Panc1 (cell line): ENCODE measurements at regions not wholly inside any gene's neighbourhood (a gene's known extent, or its start where the extent isn't known, plus 50 kb on each side); places are given as distances from the start of the nearest gene placed in this dataset.

Experiments used
- ATAC-seq: fragments of 200-7000 bp; cut with Tn5 transposase; 2 replicates; pipeline ENCODE4 v1.9.1; 2020; ENCODE audit warnings: mild to moderate bottlenecking, moderate library complexity
- BruUV-seq: library from RNA; stranded (reverse); fragments of 400-500 nt; replicated peaks from 2 replicates; lab custom pipeline; 2021; lab: Mats Ljungman, UMichigan
- CTCF ChIA-PET: fragments of 300-600 bp; sonication (Branson Sonifier 250); formaldehyde crosslinking; loops from one replicate; lab custom pipeline; 2022; ENCODE audit warnings: antibody characterized with exemption; lab: Charles Lee
- POLR2A ChIA-PET: fragments of 300-600 bp; sonication (Branson Sonifier 250); formaldehyde crosslinking; loops from one replicate; lab custom pipeline; 2022; ENCODE audit warnings: antibody characterized with exemption; lab: Charles Lee
- DNase-seq: peaks from one replicate; pipeline ENCODE4 v3.0.0-alpha.2; 2010; ENCODE audit warnings: low read depth, low spot score
- H3K27ac ChIP-seq: 2 replicates; pipeline ENCODE4 v1.5.1; 2011; ENCODE audit warnings: mild to moderate bottlenecking, low read length, inconsistent platforms
- H3K27me3 ChIP-seq: fragments of 200-500 bp; sonication (Bioruptor generic); 2 replicates; pipeline ENCODE4 v1.6.0; 2014; ENCODE audit warnings: low read length, inconsistent platforms; ENCODE audit not compliant: control insufficient read depth, insufficient read depth
- H3K36me3 ChIP-seq: fragments of 200-500 bp; sonication (Bioruptor generic); 2 replicates; pipeline ENCODE4 v1.5.1; 2014; ENCODE audit warnings: inconsistent platforms, mild to moderate bottlenecking, low read length, moderate library complexity; ENCODE audit not compliant: control insufficient read depth, insufficient read depth
- H3K4me1 ChIP-seq: 2 replicates; pipeline ENCODE4 v1.5.1; 2011; ENCODE audit warnings: inconsistent platforms, mild to moderate bottlenecking, low read length, moderate library complexity; ENCODE audit not compliant: control insufficient read depth, insufficient read depth
- H3K4me3 ChIP-seq, 2 experiments: 2 replicates each; pipeline ENCODE4 v1.5.1; 2011 to 2012; ENCODE audit warnings: low read depth in 2 of 2, low read length in 2 of 2, mild to moderate bottlenecking in 2 of 2, inconsistent platforms in 1 of 2, moderate library complexity in 1 of 2
- H3K9me3 ChIP-seq: fragments of 200-500 bp; sonication (Bioruptor generic); 2 replicates; pipeline ENCODE4 v1.5.1; 2014; ENCODE audit warnings: low read depth, mild to moderate bottlenecking, inconsistent platforms, low read length, moderate library complexity; ENCODE audit not compliant: control insufficient read depth, insufficient read depth
- POLR2AphosphoS5 ChIP-seq: IDR thresholded peaks from 2 replicates; pipeline ENCODE4 v1.6.1; 2012; ENCODE audit warnings: mild to moderate bottlenecking, low read depth, low read length, moderate library complexity
- SIN3A ChIP-seq: IDR thresholded peaks from 2 replicates; pipeline ENCODE4 v1.6.1; 2012; ENCODE audit warnings: low read depth, mild to moderate bottlenecking, low read length, moderate library complexity, borderline replicate concordance; ENCODE audit not compliant: insufficient read depth
- TCF7L2 ChIP-seq: IDR thresholded peaks from 2 replicates; pipeline ENCODE4 v1.6.1; 2011; ENCODE audit warnings: mild to moderate bottlenecking, low read depth, low read length, inconsistent platforms
- in situ Hi-C: cut with HindIII; loops from 2 replicates; pipeline ENCODE4 v1.10.0; 2016; ENCODE audit warnings: low sequenced_read_pairs, low pct_unique_long_range_greater_than_20kb
- intact Hi-C: fragments of 100-400 bp; cut with micrococcal nuclease; formaldehyde crosslinking; loops from one replicate; pipeline ENCODE4 v1.10.0; 2022; ENCODE audit not compliant: unreplicated experiment
- TF ChIP-seq, protein P1 (sequence below), 2 experiments: IDR thresholded peaks; 2 replicates each; pipeline ENCODE4 v1.6.1; 2011 to 2012; ENCODE audit warnings: low read depth in 2 of 2, control low read depth in 1 of 2, low read length in 1 of 2, mild to moderate bottlenecking in 1 of 2, moderate library complexity in 1 of 2; ENCODE audit not compliant: insufficient read depth in 1 of 2
- TF ChIP-seq, protein P2 (sequence below): fragments of 450-650 bp; IDR thresholded peaks from 2 replicates; pipeline ENCODE4 v1.5.1; 2017; ENCODE audit warnings: mild to moderate bottlenecking

DNA sequence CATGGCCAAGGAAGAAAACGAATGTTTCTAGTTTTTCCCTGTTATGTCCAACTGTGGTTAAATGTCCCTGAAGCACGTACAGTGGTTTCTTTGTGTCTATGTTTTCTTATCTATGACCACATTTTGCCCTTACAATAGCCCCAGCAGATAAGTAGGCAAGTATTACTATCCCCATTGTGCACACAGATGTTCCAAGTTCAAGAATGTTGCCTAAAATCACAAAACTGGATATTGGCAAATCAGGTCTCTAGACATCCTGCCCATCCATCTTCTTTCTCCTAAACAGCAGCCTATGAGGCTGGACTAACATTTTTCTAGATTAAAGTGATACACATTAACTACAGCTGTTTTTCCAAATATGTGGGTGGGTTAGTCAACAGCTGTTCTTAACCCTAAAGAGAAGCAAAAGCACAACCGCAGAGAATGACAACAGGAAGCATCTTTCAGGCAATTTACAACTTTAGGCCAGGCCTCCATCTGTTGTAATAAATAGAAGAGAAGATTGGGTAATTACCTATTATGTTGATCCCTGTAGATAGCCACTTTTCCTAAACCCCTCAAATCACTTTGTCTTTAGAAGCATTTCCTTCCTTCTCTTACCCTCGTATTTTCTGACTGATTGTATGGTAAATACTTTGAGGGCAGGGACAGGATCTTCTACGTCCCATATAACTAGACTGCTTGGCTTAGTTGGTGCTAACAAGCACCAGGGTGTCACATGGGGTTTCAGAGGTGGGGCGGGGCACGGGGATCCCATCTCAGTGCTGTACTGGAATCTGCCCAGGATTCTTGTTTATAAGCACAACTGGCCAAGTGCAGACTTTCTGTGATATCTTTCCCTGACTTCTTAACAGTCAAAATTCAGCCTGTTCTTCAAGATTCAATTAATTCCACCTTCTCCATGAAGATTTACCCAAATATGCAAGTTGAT lies 132.1 kb upstream of the SETBP1 start:
- Histone ChIP-seq H3K27me3 (no peaks in the 10 kb centered on the region), H3K27ac (no peak overlapping the region), H3K36me3 (no peaks in the 10 kb centered on the region), H3K4me1 (no peaks in the 10 kb centered on the region), H3K4me3 (no peak overlapping the region), H3K9me3 (no peaks in the 10 kb centered on the region)
- BruUV-seq: no TSS peak
- DNase-seq (no peak), ATAC-seq (no peak)
- CTCF ChIA-PET: no interaction called here
- in situ Hi-C loops: no loop called here
- intact Hi-C loops: no loop called here
- TF ChIP-seq SIN3A: no peak
- TF ChIP-seq, protein P1, sequence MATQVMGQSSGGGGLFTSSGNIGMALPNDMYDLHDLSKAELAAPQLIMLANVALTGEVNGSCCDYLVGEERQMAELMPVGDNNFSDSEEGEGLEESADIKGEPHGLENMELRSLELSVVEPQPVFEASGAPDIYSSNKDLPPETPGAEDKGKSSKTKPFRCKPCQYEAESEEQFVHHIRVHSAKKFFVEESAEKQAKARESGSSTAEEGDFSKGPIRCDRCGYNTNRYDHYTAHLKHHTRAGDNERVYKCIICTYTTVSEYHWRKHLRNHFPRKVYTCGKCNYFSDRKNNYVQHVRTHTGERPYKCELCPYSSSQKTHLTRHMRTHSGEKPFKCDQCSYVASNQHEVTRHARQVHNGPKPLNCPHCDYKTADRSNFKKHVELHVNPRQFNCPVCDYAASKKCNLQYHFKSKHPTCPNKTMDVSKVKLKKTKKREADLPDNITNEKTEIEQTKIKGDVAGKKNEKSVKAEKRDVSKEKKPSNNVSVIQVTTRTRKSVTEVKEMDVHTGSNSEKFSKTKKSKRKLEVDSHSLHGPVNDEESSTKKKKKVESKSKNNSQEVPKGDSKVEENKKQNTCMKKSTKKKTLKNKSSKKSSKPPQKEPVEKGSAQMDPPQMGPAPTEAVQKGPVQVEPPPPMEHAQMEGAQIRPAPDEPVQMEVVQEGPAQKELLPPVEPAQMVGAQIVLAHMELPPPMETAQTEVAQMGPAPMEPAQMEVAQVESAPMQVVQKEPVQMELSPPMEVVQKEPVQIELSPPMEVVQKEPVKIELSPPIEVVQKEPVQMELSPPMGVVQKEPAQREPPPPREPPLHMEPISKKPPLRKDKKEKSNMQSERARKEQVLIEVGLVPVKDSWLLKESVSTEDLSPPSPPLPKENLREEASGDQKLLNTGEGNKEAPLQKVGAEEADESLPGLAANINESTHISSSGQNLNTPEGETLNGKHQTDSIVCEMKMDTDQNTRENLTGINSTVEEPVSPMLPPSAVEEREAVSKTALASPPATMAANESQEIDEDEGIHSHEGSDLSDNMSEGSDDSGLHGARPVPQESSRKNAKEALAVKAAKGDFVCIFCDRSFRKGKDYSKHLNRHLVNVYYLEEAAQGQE (IDR thresholded peaks at IDR 0.05; ENCODE audit: insufficient read depth in 1 of 2, low read depth in 2 of 2, low read length in 1 of 2): no peak
- TF ChIP-seq, protein P2, sequence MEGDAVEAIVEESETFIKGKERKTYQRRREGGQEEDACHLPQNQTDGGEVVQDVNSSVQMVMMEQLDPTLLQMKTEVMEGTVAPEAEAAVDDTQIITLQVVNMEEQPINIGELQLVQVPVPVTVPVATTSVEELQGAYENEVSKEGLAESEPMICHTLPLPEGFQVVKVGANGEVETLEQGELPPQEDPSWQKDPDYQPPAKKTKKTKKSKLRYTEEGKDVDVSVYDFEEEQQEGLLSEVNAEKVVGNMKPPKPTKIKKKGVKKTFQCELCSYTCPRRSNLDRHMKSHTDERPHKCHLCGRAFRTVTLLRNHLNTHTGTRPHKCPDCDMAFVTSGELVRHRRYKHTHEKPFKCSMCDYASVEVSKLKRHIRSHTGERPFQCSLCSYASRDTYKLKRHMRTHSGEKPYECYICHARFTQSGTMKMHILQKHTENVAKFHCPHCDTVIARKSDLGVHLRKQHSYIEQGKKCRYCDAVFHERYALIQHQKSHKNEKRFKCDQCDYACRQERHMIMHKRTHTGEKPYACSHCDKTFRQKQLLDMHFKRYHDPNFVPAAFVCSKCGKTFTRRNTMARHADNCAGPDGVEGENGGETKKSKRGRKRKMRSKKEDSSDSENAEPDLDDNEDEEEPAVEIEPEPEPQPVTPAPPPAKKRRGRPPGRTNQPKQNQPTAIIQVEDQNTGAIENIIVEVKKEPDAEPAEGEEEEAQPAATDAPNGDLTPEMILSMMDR: no peak
- no peak for TF ChIP-seq TCF7L2
- no peak for TF ChIP-seq POLR2AphosphoS5
- POLR2A ChIA-PET: no interaction called here

DNA sequence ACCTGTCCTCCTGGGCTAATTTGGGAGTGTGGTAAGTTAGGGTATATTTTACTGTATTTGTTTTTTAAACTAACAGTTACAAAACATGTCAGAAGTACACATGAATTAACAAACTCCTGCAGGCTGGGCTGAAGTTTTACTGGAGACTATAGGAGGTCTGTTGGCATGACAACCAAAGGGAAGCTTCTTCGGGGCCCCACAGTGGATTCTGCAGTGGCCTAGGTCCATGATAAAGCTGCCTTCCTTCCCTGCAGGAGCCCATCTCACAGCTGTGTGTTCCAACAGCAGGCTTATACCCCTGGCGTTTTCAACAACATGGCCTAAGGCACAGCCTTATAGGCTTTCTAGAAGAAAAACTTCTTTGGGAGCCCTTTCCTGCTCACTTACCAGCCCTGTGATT lies 128.0 kb upstream of the SETBP1 start:
- intact Hi-C loops: no loop called here
- CTCF ChIA-PET: no interaction called here
- TF ChIP-seq, protein P2: no peak
- TF ChIP-seq POLR2AphosphoS5 (no peak), SIN3A (no peak), TCF7L2 (no peak)
- TF ChIP-seq, protein P1 (IDR thresholded peaks at IDR 0.05; ENCODE audit: insufficient read depth in 1 of 2, low read depth in 2 of 2, low read length in 1 of 2): no peak
- no TSS peak for BruUV-seq
- no peaks in the 10 kb centered on the region for H3K4me1 ChIP-seq
- DNase-seq (no peak), ATAC-seq (no peak)
- H3K9me3 ChIP-seq: no peaks in the 10 kb centered on the region
- no peaks in the 10 kb centered on the region for H3K27me3 ChIP-seq
- in situ Hi-C loops: no loop called here
- no peak overlapping the region for H3K27ac ChIP-seq
- H3K36me3 ChIP-seq: no peaks in the 10 kb centered on the region
- no peak overlapping the region for H3K4me3 ChIP-seq
- POLR2A ChIA-PET: no interaction called here
